ENCODE measurements at regions not wholly inside any gene's neighbourhood (a gene's known extent, or its start where the extent isn't known, plus 50 kb on each side); places are given as distances from the start of the nearest gene placed in this dataset.

- no peak for TF ChIP-seq CTCF (conservative IDR thresholded peaks at IDR 0.05 in 1 of 2, IDR thresholded peaks at IDR 0.05 in 1 of 2; ENCODE audit: low read depth in 1 of 2, low read length in 2 of 2)
- no peak for TF ChIP-seq EZH2 (IDR thresholded peaks at IDR 0.05; ENCODE audit: low read length, missing control alignments)
Observed at GRCh38 chrY:15546177-15546754, 1021.9 kb downstream of the NLGN4Y start.
